OCI-LY7 (cell line): ENCODE measurements at regions not wholly inside any gene's neighbourhood (a gene's known extent, or its start where the extent isn't known, plus 50 kb on each side); places are given as distances from the start of the nearest gene placed in this dataset.

Experiments
- BruUV-seq: library from RNA; stranded (reverse); fragments of 400-500 nt; replicated peaks from 2 replicates; lab custom pipeline; 2021; lab: Mats Ljungman, UMichigan
- CTCF ChIA-PET: fragments of 300-600 bp; sonication (Branson Sonifier 250); formaldehyde crosslinking; loops from one replicate; lab custom pipeline; 2022; ENCODE audit warnings: antibody characterized with exemption; ENCODE audit not compliant: unreplicated experiment; lab: Charles Lee
- POLR2A ChIA-PET: fragments of 300-600 bp; sonication (Branson Sonifier 250); formaldehyde crosslinking; loops from one replicate; lab custom pipeline; 2022; ENCODE audit warnings: antibody characterized with exemption; lab: Charles Lee
- DNase-seq: peaks from one replicate; pipeline ENCODE4 v3.0.0-alpha.2; 2015; ENCODE audit warnings: low spot score
- H2AFZ ChIP-seq: fragments of 200-600 bp; sonication (generic), shearing (Covaris generic); 2 replicates; pipeline ENCODE4 v1.6.1; 2014; ENCODE audit warnings: mild to moderate bottlenecking, antibody characterized with exemption, low read length, moderate library complexity
- H3K27ac ChIP-seq: fragments of 200-600 bp; sonication (generic); 2 replicates; pipeline ENCODE4 v1.5.1; 2014; ENCODE audit warnings: mixed run types, low read depth, mild to moderate bottlenecking, moderate library complexity, low read length, inconsistent platforms; ENCODE audit not compliant: poor library complexity, severe bottlenecking
- H3K36me3 ChIP-seq: fragments of 200-600 bp; sonication (generic); 2 replicates; pipeline ENCODE4 v1.6.1; 2014; ENCODE audit warnings: mild to moderate bottlenecking, antibody characterized with exemption, low read length, moderate library complexity, mixed read lengths; ENCODE audit not compliant: insufficient read depth
- H3K4me1 ChIP-seq: fragments of 200-600 bp; sonication (generic); 2 replicates; pipeline ENCODE4 v1.5.1; 2014; ENCODE audit warnings: mild to moderate bottlenecking, low read length; ENCODE audit not compliant: insufficient read depth, poor library complexity, severe bottlenecking
- H3K4me2 ChIP-seq: fragments of 200-600 bp; sonication (generic); 2 replicates; pipeline ENCODE4 v1.6.1; 2014; ENCODE audit warnings: mild to moderate bottlenecking, low read length
- H3K4me3 ChIP-seq: fragments of 200-600 bp; sonication (generic); 2 replicates; pipeline ENCODE4 v1.5.1; 2014; ENCODE audit warnings: mild to moderate bottlenecking, low read depth, low read length; ENCODE audit not compliant: poor library complexity, severe bottlenecking
- H3K79me2 ChIP-seq: fragments of 200-600 bp; sonication (generic); 2 replicates; pipeline ENCODE4 v1.6.1; 2016; ENCODE audit warnings: low read depth, mild to moderate bottlenecking, low read length, moderate library complexity, mixed read lengths; ENCODE audit not compliant: insufficient read depth
- H3K9me2 ChIP-seq: fragments of 200-600 bp; sonication (generic); 2 replicates; pipeline ENCODE4 v1.6.1; 2016; ENCODE audit warnings: mild to moderate bottlenecking, low read length, mixed read lengths; ENCODE audit not compliant: insufficient read depth
- H3K9me3 ChIP-seq: fragments of 200-600 bp; sonication (generic); 2 replicates; pipeline ENCODE4 v1.6.1; 2014; ENCODE audit warnings: mild to moderate bottlenecking, mixed run types, low read length, mixed read lengths
- H4K20me1 ChIP-seq: fragments of 200-600 bp; sonication (generic); 2 replicates; pipeline ENCODE4 v1.6.1; 2014; ENCODE audit warnings: mild to moderate bottlenecking, antibody characterized with exemption, low read length, moderate library complexity, mixed read lengths; ENCODE audit not compliant: insufficient read depth
- CTCF ChIP-seq: fragments of 200-600 bp; sonication (generic); conservative IDR thresholded peaks from 2 replicates; pipeline ENCODE4 v1.5.1; 2014; ENCODE audit warnings: mild to moderate bottlenecking, antibody characterized with exemption, low read length, moderate library complexity, mixed read lengths
- EZH2phosphoT487 ChIP-seq: fragments of 200-600 bp; sonication (generic); IDR thresholded peaks from 2 replicates; pipeline ENCODE4 v1.6.1; 2018; ENCODE audit warnings: low read depth, borderline replicate concordance, mild to moderate bottlenecking, mixed run types, antibody characterized with exemption, low read length, moderate library complexity, mixed read lengths
- intact Hi-C: fragments of 100-400 bp; cut with micrococcal nuclease; formaldehyde crosslinking; loops from one replicate; pipeline ENCODE4 v1.10.0; 2022; ENCODE audit not compliant: unreplicated experiment

DNA sequence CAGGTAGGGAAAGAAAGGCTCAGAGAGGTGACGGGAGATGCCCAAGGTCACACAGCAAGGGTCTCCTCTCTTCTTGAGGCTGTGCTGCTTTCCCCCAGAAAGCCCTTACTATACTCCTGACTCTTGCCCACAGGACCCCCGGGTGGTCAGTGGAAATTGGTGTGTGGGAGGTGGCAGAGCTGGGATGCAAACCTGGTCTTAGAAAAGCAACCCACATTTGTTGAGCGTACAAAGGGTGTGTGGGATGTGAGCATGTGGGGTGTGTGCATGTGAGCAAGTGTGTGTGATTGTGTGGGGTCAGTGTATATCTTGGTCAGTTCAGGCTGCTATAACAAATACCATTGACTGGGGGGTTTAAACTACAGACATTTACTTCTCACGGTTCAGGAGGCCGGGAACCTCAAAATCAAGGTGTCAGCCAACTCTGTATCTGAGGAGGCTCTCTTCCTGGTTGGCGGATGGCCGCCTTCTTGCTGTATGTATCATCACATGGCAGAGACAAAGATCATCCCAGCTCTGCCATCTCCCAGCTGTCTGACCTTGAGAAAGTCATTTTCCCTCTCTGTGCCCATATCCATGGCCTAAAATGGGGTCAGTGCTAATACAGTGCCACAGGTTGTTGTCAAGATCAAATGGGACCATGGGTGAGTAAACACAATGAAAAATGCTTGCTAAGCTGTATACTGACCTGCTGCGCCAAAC, 268.5 kb downstream of the PTPRU start:
- no peak overlapping the region for H3K4me2 ChIP-seq
- intact Hi-C loops = no loop called here
- ChIA-PET CTCF (interaction anchor here (0.6 kb wide), 1 partner anchor 73 kb away, joined by 3 read pairs; no protein-coding TSS in a partner anchor), POLR2A (no interaction called here)
- no peak for DNase-seq
- H3K4me1 ChIP-seq = no peaks in the 10 kb centered on the region
- H2AFZ ChIP-seq = no peak overlapping the region
- no peak for TF ChIP-seq CTCF
- no peak for TF ChIP-seq EZH2phosphoT487
- H3K9me2 ChIP-seq = no peaks in the 10 kb centered on the region
- no peaks in the 10 kb centered on the region for H3K36me3 ChIP-seq
- H3K9me3 ChIP-seq = no peaks in the 10 kb centered on the region
- H3K4me3 ChIP-seq = no peak overlapping the region
- BruUV-seq = no TSS peak
- H4K20me1 ChIP-seq = no peaks in the 10 kb centered on the region
- no peaks in the 10 kb centered on the region for H3K79me2 ChIP-seq
- H3K27ac ChIP-seq = no peak overlapping the region

GRCh38 chr1:29504196-29504595, 267.9 kb downstream of the PTPRU start:
- Histone ChIP-seq H3K9me2 (no peaks in the 10 kb centered on the region), H3K9me3 (no peaks in the 10 kb centered on the region), H3K27ac (no peak overlapping the region), H3K36me3 (no peaks in the 10 kb centered on the region), H3K4me1 (no peaks in the 10 kb centered on the region), H3K4me2 (no peak overlapping the region), H4K20me1 (no peaks in the 10 kb centered on the region), H3K79me2 (no peaks in the 10 kb centered on the region), H3K4me3 (no peak overlapping the region), H2AFZ (no peak overlapping the region)
- BruUV-seq = no TSS peak
- POLR2A ChIA-PET = no interaction called here
- DNase-seq = no peak
- intact Hi-C loops = no loop called here
- CTCF ChIA-PET = interaction anchor here (0.6 kb wide), 1 partner anchor 73 kb away, joined by 3 read pairs; no protein-coding TSS in a partner anchor
- TF ChIP-seq CTCF (no peak), EZH2phosphoT487 (no peak)
